Stimulated activated CD4-positive, alpha-beta T cell treated with anti-CD3 and anti-CD28 coated beads, Interleukin-4, amount 100 ng/mL, for 24 hours (primary cell): ENCODE measurements at regions not wholly inside any gene's neighbourhood (a gene's known extent, or its start where the extent isn't known, plus 50 kb on each side); places are given as distances from the start of the nearest gene placed in this dataset.

ENCODE experiments used
- DNase-seq: peaks from one replicate; pipeline ENCODE4 v3.0.0-alpha.2; 2020

- no peak for DNase-seq
Measured at GRCh38 chr9:106625259-106625789, 237.6 kb upstream of the ZNF462 start.

- no peak for DNase-seq
Measured at GRCh38 chr9:106626936-106627335, 236.0 kb upstream of the ZNF462 start.

GRCh38 chr9:106632621-106633020 lies 230.3 kb upstream of the ZNF462 start:
- DNase-seq = no peak

GRCh38 chr9:106634183-106634582 lies 228.8 kb upstream of the ZNF462 start:
- DNase-seq = no peak

GRCh38 chr9:106634641-106635040 lies 228.3 kb upstream of the ZNF462 start:
- no peak for DNase-seq

GRCh38 chr9:106637486-106637885 lies 225.5 kb upstream of the ZNF462 start:
- no peak for DNase-seq

- DNase-seq = no peak
Measured at GRCh38 chr9:106639873-106640568, 222.9 kb upstream of the ZNF462 start.

GRCh38 chr9:106643211-106643930 lies 219.6 kb upstream of the ZNF462 start:
- no peak for DNase-seq

- no peak for DNase-seq
Measured at GRCh38 chr9:106644661-106645060, 218.3 kb upstream of the ZNF462 start.

- DNase-seq = no peak
Measured at GRCh38 chr9:106648799-106649198, 214.2 kb upstream of the ZNF462 start.

GRCh38 chr9:106649664-106650063 lies 213.3 kb upstream of the ZNF462 start:
- DNase-seq = no peak

- DNase-seq = no peak
Measured at GRCh38 chr9:106653213-106653612, 209.8 kb upstream of the ZNF462 start.

GRCh38 chr9:106655966-106656365 lies 207.0 kb upstream of the ZNF462 start:
- no peak for DNase-seq

GRCh38 chr9:106657926-106658325 lies 205.0 kb upstream of the ZNF462 start:
- DNase-seq = no peak

GRCh38 chr9:106668534-106668933 lies 194.4 kb upstream of the ZNF462 start:
- DNase-seq = no peak

GRCh38 chr9:106669835-106670234 lies 193.1 kb upstream of the ZNF462 start:
- no peak for DNase-seq

GRCh38 chr9:106670418-106670817 lies 192.5 kb upstream of the ZNF462 start:
- no peak for DNase-seq

- no peak for DNase-seq
Measured at GRCh38 chr9:106675780-106676179, 187.2 kb upstream of the ZNF462 start.

- DNase-seq = no peak
Measured at GRCh38 chr9:106677374-106677773, 185.6 kb upstream of the ZNF462 start.

GRCh38 chr9:106677830-106678229 lies 185.1 kb upstream of the ZNF462 start:
- DNase-seq = no peak

GRCh38 chr9:106678273-106678672 lies 184.7 kb upstream of the ZNF462 start:
- DNase-seq = no peak

GRCh38 chr9:106682420-106682819 lies 180.5 kb upstream of the ZNF462 start:
- no peak for DNase-seq

GRCh38 chr9:106683454-106683853 lies 179.5 kb upstream of the ZNF462 start:
- DNase-seq = no peak

- DNase-seq = no peak
Measured at GRCh38 chr9:106684940-106685695, 177.8 kb upstream of the ZNF462 start.
